ENCODE measurements at regions not wholly inside any gene's neighbourhood (a gene's known extent, or its start where the extent isn't known, plus 50 kb on each side); places are given as distances from the start of the nearest gene placed in this dataset.

DNA sequence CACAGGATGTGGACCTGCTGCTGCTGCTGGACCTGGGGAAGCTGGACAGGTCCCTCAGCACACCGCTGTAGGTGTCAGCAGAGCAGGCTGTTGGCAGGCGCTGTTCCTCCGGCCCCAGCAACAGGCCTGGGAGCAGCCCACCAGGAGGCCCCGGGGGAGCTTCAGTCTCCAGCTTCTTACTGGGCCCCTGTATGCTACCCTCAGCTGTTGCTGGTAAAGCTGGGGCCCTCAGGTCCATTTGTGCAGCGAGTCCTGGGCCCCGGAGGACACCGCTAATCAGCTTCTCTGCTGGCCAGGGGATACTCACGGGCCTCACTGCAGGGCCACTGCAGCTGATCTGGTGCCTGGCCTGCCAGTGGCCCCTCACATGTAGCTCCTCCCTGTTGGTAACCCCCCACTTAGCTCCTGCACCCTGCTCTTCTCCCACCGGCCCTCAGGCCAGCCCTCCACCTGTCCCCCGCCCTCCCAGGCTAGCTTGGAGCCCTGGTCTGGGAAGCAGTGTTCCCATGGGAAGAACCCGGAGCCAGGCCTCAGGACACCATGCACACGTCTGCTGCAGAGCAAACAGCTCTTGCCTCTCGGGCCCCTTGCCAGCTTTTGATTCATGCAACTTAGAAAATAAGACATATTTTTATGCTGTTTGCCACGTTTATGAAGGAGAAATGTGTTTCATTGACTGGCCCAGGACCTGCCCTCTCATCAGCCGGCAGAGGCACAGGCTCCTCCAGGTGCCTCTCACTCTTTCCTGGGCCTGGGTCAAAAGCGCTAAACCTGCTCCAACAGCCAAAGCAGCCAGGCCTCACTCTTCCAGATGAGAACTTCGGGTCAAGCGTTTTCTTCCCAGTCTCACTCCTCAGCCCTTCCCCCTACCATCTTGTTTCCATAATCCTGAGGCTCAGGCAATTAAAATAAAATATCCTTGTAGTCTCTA lies 61.0 kb upstream of the ADAMTS2 start:
- TF ChIP-seq, protein P1, sequence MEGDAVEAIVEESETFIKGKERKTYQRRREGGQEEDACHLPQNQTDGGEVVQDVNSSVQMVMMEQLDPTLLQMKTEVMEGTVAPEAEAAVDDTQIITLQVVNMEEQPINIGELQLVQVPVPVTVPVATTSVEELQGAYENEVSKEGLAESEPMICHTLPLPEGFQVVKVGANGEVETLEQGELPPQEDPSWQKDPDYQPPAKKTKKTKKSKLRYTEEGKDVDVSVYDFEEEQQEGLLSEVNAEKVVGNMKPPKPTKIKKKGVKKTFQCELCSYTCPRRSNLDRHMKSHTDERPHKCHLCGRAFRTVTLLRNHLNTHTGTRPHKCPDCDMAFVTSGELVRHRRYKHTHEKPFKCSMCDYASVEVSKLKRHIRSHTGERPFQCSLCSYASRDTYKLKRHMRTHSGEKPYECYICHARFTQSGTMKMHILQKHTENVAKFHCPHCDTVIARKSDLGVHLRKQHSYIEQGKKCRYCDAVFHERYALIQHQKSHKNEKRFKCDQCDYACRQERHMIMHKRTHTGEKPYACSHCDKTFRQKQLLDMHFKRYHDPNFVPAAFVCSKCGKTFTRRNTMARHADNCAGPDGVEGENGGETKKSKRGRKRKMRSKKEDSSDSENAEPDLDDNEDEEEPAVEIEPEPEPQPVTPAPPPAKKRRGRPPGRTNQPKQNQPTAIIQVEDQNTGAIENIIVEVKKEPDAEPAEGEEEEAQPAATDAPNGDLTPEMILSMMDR (conservative IDR thresholded peaks at IDR 0.05): no peak
- TF ChIP-seq EZH2 (IDR thresholded peaks at IDR 0.05; ENCODE audit: low read depth): no peak
